ENCODE measurements at regions not wholly inside any gene's neighbourhood (a gene's known extent, or its start where the extent isn't known, plus 50 kb on each side); places are given as distances from the start of the nearest gene placed in this dataset.

- TF ChIP-seq, protein P1, sequence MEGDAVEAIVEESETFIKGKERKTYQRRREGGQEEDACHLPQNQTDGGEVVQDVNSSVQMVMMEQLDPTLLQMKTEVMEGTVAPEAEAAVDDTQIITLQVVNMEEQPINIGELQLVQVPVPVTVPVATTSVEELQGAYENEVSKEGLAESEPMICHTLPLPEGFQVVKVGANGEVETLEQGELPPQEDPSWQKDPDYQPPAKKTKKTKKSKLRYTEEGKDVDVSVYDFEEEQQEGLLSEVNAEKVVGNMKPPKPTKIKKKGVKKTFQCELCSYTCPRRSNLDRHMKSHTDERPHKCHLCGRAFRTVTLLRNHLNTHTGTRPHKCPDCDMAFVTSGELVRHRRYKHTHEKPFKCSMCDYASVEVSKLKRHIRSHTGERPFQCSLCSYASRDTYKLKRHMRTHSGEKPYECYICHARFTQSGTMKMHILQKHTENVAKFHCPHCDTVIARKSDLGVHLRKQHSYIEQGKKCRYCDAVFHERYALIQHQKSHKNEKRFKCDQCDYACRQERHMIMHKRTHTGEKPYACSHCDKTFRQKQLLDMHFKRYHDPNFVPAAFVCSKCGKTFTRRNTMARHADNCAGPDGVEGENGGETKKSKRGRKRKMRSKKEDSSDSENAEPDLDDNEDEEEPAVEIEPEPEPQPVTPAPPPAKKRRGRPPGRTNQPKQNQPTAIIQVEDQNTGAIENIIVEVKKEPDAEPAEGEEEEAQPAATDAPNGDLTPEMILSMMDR (IDR thresholded peaks at IDR 0.05; ENCODE audit: control insufficient read depth, extremely low read depth, insufficient read depth): no peak
- no peak overlapping the region for H3K4me3 ChIP-seq (ENCODE audit: low read depth, low read length)
- DNase-seq (ENCODE audit: low read depth): no peak
These were observed 65.7 kb downstream of the IL21 start for GRCh38 chr4:122555216-122555615.

DNA sequence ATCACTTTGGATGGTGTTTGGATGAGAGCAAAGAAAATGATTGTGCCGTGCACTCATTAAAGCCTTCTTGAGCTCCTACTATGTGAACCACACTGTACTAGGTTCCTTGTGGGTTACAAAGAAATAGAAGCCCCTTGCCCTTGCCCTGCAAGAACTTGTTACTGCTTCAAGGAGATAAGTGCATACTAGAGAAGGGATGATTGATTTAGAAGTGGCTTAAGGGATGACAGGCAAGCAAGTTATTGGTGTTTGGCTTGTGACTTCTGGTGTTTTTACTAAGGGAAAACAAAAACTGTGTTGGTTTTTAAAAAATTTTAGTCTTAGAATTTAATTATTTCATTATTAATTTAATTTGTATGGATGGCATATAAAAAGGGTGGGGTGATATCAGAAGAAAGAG lies 67.4 kb downstream of the IL21 start:
- no peak for DNase-seq (ENCODE audit: low read depth)
- TF ChIP-seq, protein P1 (IDR thresholded peaks at IDR 0.05; ENCODE audit: control insufficient read depth, extremely low read depth, insufficient read depth): no peak
- H3K4me3 ChIP-seq (ENCODE audit: low read depth, low read length): no peak overlapping the region

- DNase-seq (ENCODE audit: low read depth): no peak
- TF ChIP-seq, protein P1 (IDR thresholded peaks at IDR 0.05; ENCODE audit: control insufficient read depth, extremely low read depth, insufficient read depth): no peak
These were observed 68.0 kb downstream of the IL21 start for GRCh38 chr4:122552898-122553297.

DNA sequence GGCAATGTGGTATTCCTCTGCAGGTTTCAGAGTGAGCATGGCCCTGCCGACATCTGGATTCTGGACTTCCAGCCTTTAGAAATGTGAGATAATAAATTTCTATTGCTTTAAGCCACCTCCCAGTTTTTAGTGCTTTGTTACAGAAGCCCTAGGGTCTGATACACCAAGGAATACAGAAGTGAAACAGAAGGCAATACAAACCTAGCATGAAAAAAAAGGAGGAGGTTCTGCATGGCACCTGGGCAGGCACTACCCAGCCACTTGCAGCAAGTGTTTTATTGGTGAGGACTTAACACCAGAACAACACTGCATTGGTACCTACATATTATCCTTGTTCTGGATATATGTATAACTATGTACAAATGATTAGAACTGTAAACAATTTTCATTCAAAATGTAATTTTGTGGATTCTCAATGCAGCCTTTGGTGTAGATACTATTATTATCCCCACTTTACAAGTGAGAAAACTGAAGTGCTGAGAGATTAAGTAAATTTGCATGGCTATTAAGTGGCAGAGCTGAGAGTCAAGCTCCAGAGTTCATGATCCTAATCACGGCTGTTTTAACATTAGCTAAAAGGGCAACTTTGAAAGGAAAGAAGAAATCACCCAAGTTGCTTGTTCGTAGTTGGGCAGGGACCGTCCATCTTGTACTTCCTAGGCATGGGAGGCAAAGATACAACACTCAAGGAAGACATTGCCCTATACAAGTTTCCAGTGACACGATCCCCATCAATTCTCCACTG lies 71.8 kb downstream of the IL21 start:
- TF ChIP-seq, protein P1 (IDR thresholded peaks at IDR 0.05; ENCODE audit: control insufficient read depth, extremely low read depth, insufficient read depth): no peak
- H3K4me3 ChIP-seq (ENCODE audit: low read depth, low read length): no peak overlapping the region
- no peak for DNase-seq (ENCODE audit: low read depth)

More at GRCh38 chr4:122552898-122553297, 68.0 kb downstream of the IL21 start:
- H3K4me3 ChIP-seq (ENCODE audit: low read depth, low read length): no peak overlapping the region

- DNase-seq (ENCODE audit: low read depth): no peak
- no peak overlapping the region for H3K4me3 ChIP-seq (ENCODE audit: low read depth, low read length)
- TF ChIP-seq, protein P1 (IDR thresholded peaks at IDR 0.05; ENCODE audit: control insufficient read depth, extremely low read depth, insufficient read depth): no peak
These were observed 72.4 kb downstream of the IL21 start for GRCh38 chr4:122548452-122548851.

- no peak overlapping the region for H3K4me3 ChIP-seq (ENCODE audit: low read depth, low read length)
- TF ChIP-seq, protein P1 (IDR thresholded peaks at IDR 0.05; ENCODE audit: control insufficient read depth, extremely low read depth, insufficient read depth): no peak
- DNase-seq (ENCODE audit: low read depth): no peak
These were observed 78.2 kb downstream of the IL21 start for GRCh38 chr4:122542411-122543236.

Data from LNCaP clone FGC (cell line).